ENCODE measurements at regions not wholly inside any gene's neighbourhood (a gene's known extent, or its start where the extent isn't known, plus 50 kb on each side); places are given as distances from the start of the nearest gene placed in this dataset.
"Not testable (repeated sequence)": the region's sequence is repeated elsewhere in the genome, so short reads cannot be mapped to it uniquely, and the experiment has no call there.

- DNase-seq (ENCODE audit: insufficient read length): peak; percentile 2
- TF ChIP-seq POLR2AphosphoS5 (IDR thresholded peaks at IDR 0.05; ENCODE audit: low read depth, low read length) (no peak), POLR2A (IDR thresholded peaks at IDR 0.05; ENCODE audit: low read depth, low read length) (no peak), TAF1 (IDR thresholded peaks at IDR 0.05; ENCODE audit: borderline replicate concordance, low read depth, low read length) (no peak)
- no peak for FAIRE-seq
These were observed 139.7 kb downstream of the HRH4 start for GRCh38 chr18:24600076-24600654.

- DNase-seq (ENCODE audit: insufficient read length) (no peak), FAIRE-seq (no peak)
- TF ChIP-seq TAF1 (IDR thresholded peaks at IDR 0.05; ENCODE audit: borderline replicate concordance, low read depth, low read length) (no peak), POLR2AphosphoS5 (IDR thresholded peaks at IDR 0.05; ENCODE audit: low read depth, low read length) (no peak), POLR2A (IDR thresholded peaks at IDR 0.05; ENCODE audit: low read depth, low read length) (no peak)
These were observed 141.1 kb downstream of the HRH4 start for GRCh38 chr18:24601585-24601984.

- TF ChIP-seq TAF1 (IDR thresholded peaks at IDR 0.05; ENCODE audit: borderline replicate concordance, low read depth, low read length) (no peak), POLR2A (IDR thresholded peaks at IDR 0.05; ENCODE audit: low read depth, low read length) (no peak), POLR2AphosphoS5 (IDR thresholded peaks at IDR 0.05; ENCODE audit: low read depth, low read length) (no peak)
- DNase-seq (ENCODE audit: insufficient read length): no peak
- FAIRE-seq: no peak
These were observed 141.8 kb downstream of the HRH4 start for GRCh38 chr18:24602201-24602600.

DNA sequence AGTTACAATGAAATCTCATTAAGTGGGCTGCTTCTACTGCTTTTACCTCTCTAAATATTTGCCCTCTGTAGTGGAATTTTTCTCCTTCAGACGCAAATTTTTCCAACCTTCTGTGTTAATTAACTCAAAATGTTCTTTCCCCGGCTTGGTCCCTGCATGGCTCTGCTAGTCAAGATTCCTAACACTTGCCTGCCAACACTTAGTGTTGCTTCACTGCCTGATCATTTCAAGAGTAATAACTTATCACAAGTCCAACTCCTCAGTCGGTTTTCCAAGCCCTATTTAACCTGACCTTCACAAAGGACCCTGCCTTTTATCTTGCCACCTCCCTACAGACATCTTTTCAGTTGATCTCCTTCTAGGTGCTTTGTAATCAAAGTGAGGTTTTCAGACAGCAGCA, 142.7 kb downstream of the HRH4 start:
- DNase-seq (ENCODE audit: insufficient read length): no peak
- FAIRE-seq: no peak
- TF ChIP-seq TAF1 (IDR thresholded peaks at IDR 0.05; ENCODE audit: borderline replicate concordance, low read depth, low read length): no peak
- no peak for TF ChIP-seq POLR2AphosphoS5 (IDR thresholded peaks at IDR 0.05; ENCODE audit: low read depth, low read length)
- no peak for TF ChIP-seq POLR2A (IDR thresholded peaks at IDR 0.05; ENCODE audit: low read depth, low read length)

- FAIRE-seq (no peak), DNase-seq (ENCODE audit: insufficient read length) (no peak)
- no peak for TF ChIP-seq TAF1 (IDR thresholded peaks at IDR 0.05; ENCODE audit: borderline replicate concordance, low read depth, low read length)
- TF ChIP-seq POLR2A (IDR thresholded peaks at IDR 0.05; ENCODE audit: low read depth, low read length): no peak
- TF ChIP-seq POLR2AphosphoS5 (IDR thresholded peaks at IDR 0.05; ENCODE audit: low read depth, low read length): no peak
These were observed 145.0 kb downstream of the HRH4 start for GRCh38 chr18:24605444-24605843.

- TF ChIP-seq POLR2AphosphoS5 (IDR thresholded peaks at IDR 0.05; ENCODE audit: low read depth, low read length) (no peak), POLR2A (IDR thresholded peaks at IDR 0.05; ENCODE audit: low read depth, low read length) (no peak), TAF1 (IDR thresholded peaks at IDR 0.05; ENCODE audit: borderline replicate concordance, low read depth, low read length) (no peak)
- FAIRE-seq (no peak), DNase-seq (ENCODE audit: insufficient read length) (no peak)
These were observed 148.8 kb downstream of the HRH4 start for GRCh38 chr18:24609254-24609653.

DNA sequence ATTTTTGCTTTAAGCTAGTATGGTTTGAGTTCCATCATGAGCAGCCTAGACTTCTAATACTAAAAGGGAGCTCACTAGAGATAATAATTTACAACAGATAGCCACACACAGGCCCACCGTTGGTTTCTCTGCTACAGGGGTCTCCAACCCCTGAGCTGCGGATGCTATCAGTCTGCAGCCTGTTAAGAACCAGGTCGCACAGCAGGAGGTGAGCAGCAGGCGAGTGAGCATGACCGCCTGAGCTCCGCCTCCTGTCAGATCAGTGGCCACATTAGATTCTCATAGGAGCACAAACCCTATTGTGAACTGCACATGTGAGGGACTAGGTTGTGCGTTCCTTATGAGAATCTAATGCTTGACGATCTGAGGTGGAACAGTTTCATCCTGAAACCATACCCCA, 150.6 kb downstream of the HRH4 start:
- no peak for FAIRE-seq
- no peak for TF ChIP-seq TAF1 (IDR thresholded peaks at IDR 0.05; ENCODE audit: borderline replicate concordance, low read depth, low read length)
- no peak for TF ChIP-seq POLR2A (IDR thresholded peaks at IDR 0.05; ENCODE audit: low read depth, low read length)
- no peak for TF ChIP-seq POLR2AphosphoS5 (IDR thresholded peaks at IDR 0.05; ENCODE audit: low read depth, low read length)
- no peak for DNase-seq (ENCODE audit: insufficient read length)

DNA sequence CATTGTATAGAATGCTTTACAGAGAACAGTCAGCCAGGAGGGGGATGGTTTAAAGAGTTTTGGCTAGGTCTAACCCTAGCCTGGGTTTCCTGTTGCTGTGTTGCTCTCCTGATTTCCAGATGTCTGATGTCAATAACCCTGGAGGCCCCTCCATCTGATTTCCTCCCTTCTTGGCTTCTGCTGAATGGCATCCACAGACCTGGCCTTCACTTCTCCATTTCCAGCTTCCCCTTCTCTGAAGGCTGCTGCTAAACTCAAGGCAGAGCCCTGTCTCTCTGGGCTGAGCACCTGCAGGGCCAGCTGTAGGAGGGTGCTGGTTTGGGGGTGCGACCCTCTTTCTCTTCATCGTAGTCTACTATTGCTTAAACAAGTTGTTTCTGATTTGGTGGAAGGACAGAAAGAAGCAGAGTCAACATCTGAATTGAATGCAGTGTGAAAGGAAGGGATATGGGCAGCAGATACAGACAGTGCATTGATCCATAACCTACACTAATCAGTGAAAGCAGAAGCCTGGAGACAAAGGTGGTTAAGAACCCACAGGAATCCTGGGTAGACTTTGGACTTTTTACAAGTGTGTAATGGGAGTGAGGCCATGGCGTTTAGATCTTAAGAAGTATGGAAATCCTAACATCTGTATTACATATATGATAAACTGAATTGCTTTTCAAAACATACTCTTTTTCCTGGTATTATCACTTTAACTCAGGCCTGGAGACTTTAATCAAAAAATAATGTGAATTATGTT, 153.6 kb downstream of the HRH4 start:
- TF ChIP-seq POLR2AphosphoS5 (IDR thresholded peaks at IDR 0.05; ENCODE audit: low read depth, low read length) (no peak), TAF1 (IDR thresholded peaks at IDR 0.05; ENCODE audit: borderline replicate concordance, low read depth, low read length) (no peak), POLR2A (IDR thresholded peaks at IDR 0.05; ENCODE audit: low read depth, low read length) (no peak)
- FAIRE-seq (no peak), DNase-seq (ENCODE audit: insufficient read length) (no peak)

DNA sequence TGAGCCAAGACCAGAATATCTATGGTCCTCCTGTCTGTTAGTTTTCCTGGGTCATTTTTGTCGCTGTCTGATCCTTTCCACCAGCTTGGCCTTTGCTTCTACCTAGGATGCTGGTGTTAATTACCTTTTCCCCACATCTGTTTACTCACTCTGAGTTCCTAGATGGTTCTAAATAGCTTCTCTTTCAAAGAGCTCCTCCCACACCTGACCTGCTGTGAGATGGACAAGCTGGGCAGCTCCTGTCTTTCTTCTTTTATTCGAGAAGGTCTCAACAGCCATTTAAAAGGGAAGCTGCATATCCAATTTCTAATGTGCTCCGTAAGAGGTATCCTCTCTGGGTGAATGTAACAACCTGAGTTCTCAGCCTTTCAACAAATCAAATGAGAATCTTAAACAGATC, 156.2 kb downstream of the HRH4 start:
- TF ChIP-seq POLR2AphosphoS5 (IDR thresholded peaks at IDR 0.05; ENCODE audit: low read depth, low read length) (no peak), POLR2A (IDR thresholded peaks at IDR 0.05; ENCODE audit: low read depth, low read length) (no peak), TAF1 (IDR thresholded peaks at IDR 0.05; ENCODE audit: borderline replicate concordance, low read depth, low read length) (no peak)
- DNase-seq (ENCODE audit: insufficient read length): no peak
- no peak for FAIRE-seq

- FAIRE-seq; DNase-seq (ENCODE audit: insufficient read length): not testable (repeated sequence)
These were observed 164.0 kb downstream of the HRH4 start for GRCh38 chr18:24624421-24624820.

GRCh38 chr18:24627644-24628315, 167.3 kb downstream of the HRH4 start:
- no peak for DNase-seq (ENCODE audit: insufficient read length)
- no peak for FAIRE-seq
- no peak for TF ChIP-seq TAF1 (IDR thresholded peaks at IDR 0.05; ENCODE audit: borderline replicate concordance, low read depth, low read length)
- no peak for TF ChIP-seq POLR2A (IDR thresholded peaks at IDR 0.05; ENCODE audit: low read depth, low read length)
- no peak for TF ChIP-seq POLR2AphosphoS5 (IDR thresholded peaks at IDR 0.05; ENCODE audit: low read depth, low read length)

GRCh38 chr18:24628326-24628725, 167.9 kb downstream of the HRH4 start:
- FAIRE-seq: no peak
- DNase-seq (ENCODE audit: insufficient read length): no peak
- TF ChIP-seq POLR2AphosphoS5 (IDR thresholded peaks at IDR 0.05; ENCODE audit: low read depth, low read length) (no peak), POLR2A (IDR thresholded peaks at IDR 0.05; ENCODE audit: low read depth, low read length) (no peak), TAF1 (IDR thresholded peaks at IDR 0.05; ENCODE audit: borderline replicate concordance, low read depth, low read length) (no peak)
